OCI-LY7 (cell line): ENCODE measurements at regions not wholly inside any gene's neighbourhood (a gene's known extent, or its start where the extent isn't known, plus 50 kb on each side); places are given as distances from the start of the nearest gene placed in this dataset.
"Not testable (repeated sequence)": the region's sequence is repeated elsewhere in the genome, so short reads cannot be mapped to it uniquely, and the experiment has no call there.

ENCODE experiments used
- EZH2phosphoT487 ChIP-seq: fragments of 200-600 bp; sonication (generic); IDR thresholded peaks from 2 replicates; pipeline ENCODE4 v1.6.1; 2018; ENCODE audit warnings: low read depth, borderline replicate concordance, mild to moderate bottlenecking, mixed run types, antibody characterized with exemption, low read length, moderate library complexity, mixed read lengths
- TF ChIP-seq, protein P1 (sequence below): fragments of 200-600 bp; sonication (generic); conservative IDR thresholded peaks from 2 replicates; pipeline ENCODE4 v1.5.1; 2014; ENCODE audit warnings: mild to moderate bottlenecking, antibody characterized with exemption, low read length, moderate library complexity, mixed read lengths

DNA sequence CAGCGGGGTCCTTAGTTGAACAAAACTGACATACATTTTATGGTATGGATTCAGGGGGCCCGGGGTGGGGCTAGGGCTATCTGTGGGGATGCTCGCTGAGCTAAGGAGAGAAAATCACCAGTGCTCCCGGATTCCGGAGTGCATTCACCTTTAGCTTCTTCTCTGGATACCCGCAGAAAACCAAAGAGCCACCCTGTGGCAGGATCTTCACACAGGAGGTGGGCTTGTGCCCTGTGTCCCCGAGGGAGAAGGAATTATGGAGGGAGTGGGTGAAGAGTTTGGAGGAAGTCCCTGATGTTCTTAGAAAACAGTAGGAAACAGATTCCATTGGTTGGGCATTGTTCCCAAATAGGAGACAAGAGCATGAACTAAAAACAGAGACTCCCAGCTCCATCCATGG lies 385.2 kb upstream of the DEFB115 start:
- TF ChIP-seq, protein P1, sequence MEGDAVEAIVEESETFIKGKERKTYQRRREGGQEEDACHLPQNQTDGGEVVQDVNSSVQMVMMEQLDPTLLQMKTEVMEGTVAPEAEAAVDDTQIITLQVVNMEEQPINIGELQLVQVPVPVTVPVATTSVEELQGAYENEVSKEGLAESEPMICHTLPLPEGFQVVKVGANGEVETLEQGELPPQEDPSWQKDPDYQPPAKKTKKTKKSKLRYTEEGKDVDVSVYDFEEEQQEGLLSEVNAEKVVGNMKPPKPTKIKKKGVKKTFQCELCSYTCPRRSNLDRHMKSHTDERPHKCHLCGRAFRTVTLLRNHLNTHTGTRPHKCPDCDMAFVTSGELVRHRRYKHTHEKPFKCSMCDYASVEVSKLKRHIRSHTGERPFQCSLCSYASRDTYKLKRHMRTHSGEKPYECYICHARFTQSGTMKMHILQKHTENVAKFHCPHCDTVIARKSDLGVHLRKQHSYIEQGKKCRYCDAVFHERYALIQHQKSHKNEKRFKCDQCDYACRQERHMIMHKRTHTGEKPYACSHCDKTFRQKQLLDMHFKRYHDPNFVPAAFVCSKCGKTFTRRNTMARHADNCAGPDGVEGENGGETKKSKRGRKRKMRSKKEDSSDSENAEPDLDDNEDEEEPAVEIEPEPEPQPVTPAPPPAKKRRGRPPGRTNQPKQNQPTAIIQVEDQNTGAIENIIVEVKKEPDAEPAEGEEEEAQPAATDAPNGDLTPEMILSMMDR = not testable (repeated sequence)
- not testable (repeated sequence) for TF ChIP-seq EZH2phosphoT487
